ENCODE measurements at regions not wholly inside any gene's neighbourhood (a gene's known extent, or its start where the extent isn't known, plus 50 kb on each side); places are given as distances from the start of the nearest gene placed in this dataset.

- H3K27ac ChIP-seq, result no peak overlapping the region
Observed at GRCh38 chr10:81127931-81128330, 590.2 kb downstream of the SH2D4B start.

GRCh38 chr10:81130014-81130413, 592.3 kb downstream of the SH2D4B start:
- DNase-seq (ENCODE audit: low spot score in 2 of 2), result no peak
- Histone ChIP-seq H3K36me3 (no peaks in the 10 kb centered on the region), H3K4me3 (no peak overlapping the region), H3K9me3 (no peaks in the 10 kb centered on the region), H3K27me3 (no peaks in the 10 kb centered on the region), H3K4me1 (no peaks in the 10 kb centered on the region), H3K27ac (no peak overlapping the region)
- TF ChIP-seq POLR2AphosphoS5 (IDR thresholded peaks at IDR 0.05), result no peak
- no peak for TF ChIP-seq POLR2A (IDR thresholded peaks at IDR 0.05)
- no peak for TF ChIP-seq CTCF (IDR thresholded peaks at IDR 0.05)
- intact Hi-C loops (cut with DNase I; ENCODE audit: low total_unique reads), result no loop called here

More at GRCh38 chr10:81127931-81128330, 590.2 kb downstream of the SH2D4B start:
- DNase-seq (ENCODE audit: low spot score in 2 of 2), result no peak
- H3K9me3 ChIP-seq, result no peaks in the 10 kb centered on the region
- no peak overlapping the region for H3K4me3 ChIP-seq
- H3K36me3 ChIP-seq, result no peaks in the 10 kb centered on the region
- no peaks in the 10 kb centered on the region for H3K27me3 ChIP-seq
- TF ChIP-seq CTCF (IDR thresholded peaks at IDR 0.05), result no peak
- no peak for TF ChIP-seq POLR2A (IDR thresholded peaks at IDR 0.05)
- no peak for TF ChIP-seq POLR2AphosphoS5 (IDR thresholded peaks at IDR 0.05)
- H3K4me1 ChIP-seq, result no peaks in the 10 kb centered on the region
- intact Hi-C loops (cut with DNase I; ENCODE audit: low total_unique reads), result no loop called here

DNA sequence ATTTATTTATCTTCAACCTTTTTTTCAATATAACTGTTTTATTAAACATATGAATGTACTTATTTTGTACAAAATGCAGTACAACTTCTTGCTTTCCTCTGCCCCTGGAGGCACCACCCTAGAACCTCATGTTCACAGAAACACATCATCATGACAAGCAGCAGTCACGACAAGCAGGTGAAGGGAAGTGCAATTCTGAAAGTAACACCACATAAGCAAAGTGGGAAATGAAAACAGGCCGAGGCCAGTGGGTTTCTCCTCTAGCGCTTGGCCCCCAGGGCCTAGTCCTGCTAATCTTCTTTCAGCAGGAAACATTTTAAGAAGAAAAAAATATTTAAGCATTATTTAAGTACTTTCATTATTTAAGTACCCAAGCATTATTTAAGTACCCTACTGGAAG, 598.1 kb downstream of the SH2D4B start:
- Histone ChIP-seq H3K27ac (no peak overlapping the region), H3K4me3 (no peak overlapping the region), H3K36me3 (no peaks in the 10 kb centered on the region), H3K4me1 (no peaks in the 10 kb centered on the region), H3K27me3 (no peaks in the 10 kb centered on the region), H3K9me3 (no peaks in the 10 kb centered on the region)
- TF ChIP-seq CTCF (IDR thresholded peaks at IDR 0.05) (no peak), POLR2A (IDR thresholded peaks at IDR 0.05) (no peak), POLR2AphosphoS5 (IDR thresholded peaks at IDR 0.05) (no peak)
- intact Hi-C loops (cut with DNase I; ENCODE audit: low total_unique reads), result no loop called here
- DNase-seq (ENCODE audit: low spot score in 2 of 2), result no peak

DNA sequence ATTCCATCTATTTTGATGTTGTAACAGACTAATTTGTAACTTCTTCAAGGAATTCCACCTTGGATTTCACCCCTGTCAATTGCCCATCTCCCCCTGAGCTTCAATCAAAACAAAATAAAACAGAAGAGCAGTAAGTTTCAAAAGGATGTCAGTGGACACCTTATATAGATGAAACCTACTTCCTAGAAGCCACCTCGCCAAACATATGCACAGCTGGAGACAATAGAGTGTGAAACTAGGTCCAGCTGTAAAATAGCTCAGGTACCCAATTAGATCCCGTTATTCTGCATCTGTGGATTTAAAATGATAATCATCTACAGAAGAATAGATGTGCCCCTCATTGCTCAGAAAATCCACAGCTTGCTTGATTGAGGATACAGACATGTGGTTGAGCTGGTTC, 598.6 kb downstream of the SH2D4B start:
- no peak for TF ChIP-seq CTCF (IDR thresholded peaks at IDR 0.05)
- TF ChIP-seq POLR2AphosphoS5 (IDR thresholded peaks at IDR 0.05), result no peak
- TF ChIP-seq POLR2A (IDR thresholded peaks at IDR 0.05), result no peak
- intact Hi-C loops (cut with DNase I; ENCODE audit: low total_unique reads), result no loop called here
- DNase-seq (ENCODE audit: low spot score in 2 of 2), result no peak
- H3K9me3 ChIP-seq, result no peaks in the 10 kb centered on the region
- no peak overlapping the region for H3K27ac ChIP-seq
- no peaks in the 10 kb centered on the region for H3K27me3 ChIP-seq
- no peak overlapping the region for H3K4me3 ChIP-seq
- no peaks in the 10 kb centered on the region for H3K36me3 ChIP-seq
- no peaks in the 10 kb centered on the region for H3K4me1 ChIP-seq

DNA sequence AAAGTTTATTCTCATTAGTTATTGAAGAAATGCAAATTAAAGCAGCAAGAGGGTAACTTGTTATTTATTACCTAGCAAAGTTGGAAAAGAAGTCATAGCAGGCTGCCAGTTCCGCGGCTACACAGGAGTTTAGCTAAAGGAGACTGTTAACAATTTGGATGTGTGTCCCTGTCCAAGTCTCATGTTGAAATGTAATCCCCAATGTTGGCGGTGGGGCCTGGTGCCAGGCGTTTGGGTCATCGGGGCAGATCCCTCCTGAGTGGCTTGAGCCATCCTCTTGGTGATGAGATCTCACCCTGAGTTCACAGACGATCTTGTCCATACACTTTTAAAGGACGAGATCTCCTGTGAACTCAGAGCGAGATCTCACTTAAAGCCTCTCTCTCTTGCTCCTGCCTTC, 608.3 kb downstream of the SH2D4B start:
- Histone ChIP-seq H3K4me1 (no peaks in the 10 kb centered on the region), H3K36me3 (no peaks in the 10 kb centered on the region), H3K27me3 (no peaks in the 10 kb centered on the region), H3K4me3 (no peak overlapping the region), H3K27ac (no peak overlapping the region), H3K9me3 (no peaks in the 10 kb centered on the region)
- TF ChIP-seq CTCF (IDR thresholded peaks at IDR 0.05), result no peak
- no peak for TF ChIP-seq POLR2AphosphoS5 (IDR thresholded peaks at IDR 0.05)
- intact Hi-C loops (cut with DNase I; ENCODE audit: low total_unique reads), result no loop called here
- no peak for DNase-seq (ENCODE audit: low spot score in 2 of 2)

All from breast epithelium (tissue), 4 donors.